Natural killer cell treated with Interleukin-12 subunit alpha and Interleukin-12 subunit beta and Interleukin-15 and Interleukin-18, amount 100 ng/mL, for 72 hours (primary cell): ENCODE measurements at regions not wholly inside any gene's neighbourhood (a gene's known extent, or its start where the extent isn't known, plus 50 kb on each side); places are given as distances from the start of the nearest gene placed in this dataset.

ENCODE experiments used
- ATAC-seq, 2 donors: fragments of 150-1000 bp; cut with Tn5 transposase in 1 of 2; sonication (Bioruptor Pico), chemical (Tn5 transposase) in 1 of 2; 2 replicates each; pipeline ENCODE4 v1.10.0; 2021
- DNase-seq: peaks from one replicate; pipeline ENCODE4 v3.0.0; 2022; ENCODE audit warnings: low spot score
- H3K27ac Mint-ChIP-seq, 2 donors: 1 replicate in 1 of 2; 2 replicates in 1 of 2; pipeline ENCODE4 v1.8.0; 2022; ENCODE audit warnings: mixed read lengths in 2 of 2, mild to moderate bottlenecking in 1 of 2, moderate library complexity in 1 of 2
- H3K27me3 Mint-ChIP-seq, 2 donors: 1 replicate in 1 of 2; 2 replicates in 1 of 2; pipeline ENCODE4 v1.8.0; 2022; ENCODE audit warnings: mixed read lengths in 2 of 2
- H3K36me3 Mint-ChIP-seq: one replicate; pipeline ENCODE4 v1.8.0; 2022; ENCODE audit warnings: mixed read lengths
- H3K4me1 Mint-ChIP-seq, 2 donors: 1 replicate in 1 of 2; 2 replicates in 1 of 2; pipeline ENCODE4 v1.8.0; 2022; ENCODE audit warnings: low read depth in 2 of 2, mixed read lengths in 2 of 2, mild to moderate bottlenecking in 1 of 2
- H3K4me3 Mint-ChIP-seq: one replicate; pipeline ENCODE4 v1.8.0; 2022; ENCODE audit warnings: mixed read lengths
- H3K9me3 Mint-ChIP-seq: 2 replicates; pipeline ENCODE4 v1.8.0; 2022; ENCODE audit warnings: mixed read lengths

DNA sequence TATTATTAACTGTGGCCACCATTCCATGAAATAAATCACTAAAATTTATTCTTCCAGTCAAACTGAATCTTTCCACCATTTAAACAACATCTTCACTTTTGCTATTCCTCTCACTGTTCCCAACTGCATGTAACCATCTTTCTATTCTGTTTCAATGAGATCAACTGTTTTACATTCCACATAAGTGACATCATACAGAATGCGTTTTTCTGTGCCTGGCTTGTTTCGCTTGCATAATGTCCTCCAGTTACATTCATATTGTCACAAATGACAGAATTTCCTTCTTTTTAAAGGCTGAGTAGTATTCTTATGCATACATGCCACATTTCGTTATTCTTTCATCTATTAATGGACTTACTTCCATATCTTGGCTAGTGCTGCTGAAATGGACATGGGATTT lies 738.2 kb downstream of the SEMA5A start:
- H3K27me3 Mint-ChIP-seq: no peaks in the 10 kb centered on the region
- no peaks in the 10 kb centered on the region for H3K4me1 Mint-ChIP-seq
- ATAC-seq (no peak), DNase-seq (no peak)
- H3K27ac Mint-ChIP-seq: no peak overlapping the region
- no peak overlapping the region for H3K4me3 Mint-ChIP-seq
- H3K9me3 Mint-ChIP-seq: peaks cover 21% of the 10 kb centered on the region
- H3K36me3 Mint-ChIP-seq: peaks cover 8% of the 10 kb centered on the region

GRCh38 chr5:8811581-8811980 lies 734.3 kb downstream of the SEMA5A start:
- H3K27me3 Mint-ChIP-seq: no peaks in the 10 kb centered on the region
- ATAC-seq (no peak), DNase-seq (no peak)
- H3K9me3 Mint-ChIP-seq: peaks cover 27% of the 10 kb centered on the region
- no peaks in the 10 kb centered on the region for H3K36me3 Mint-ChIP-seq
- no peak overlapping the region for H3K4me3 Mint-ChIP-seq
- no peak overlapping the region for H3K27ac Mint-ChIP-seq
- no peaks in the 10 kb centered on the region for H3K4me1 Mint-ChIP-seq

DNA sequence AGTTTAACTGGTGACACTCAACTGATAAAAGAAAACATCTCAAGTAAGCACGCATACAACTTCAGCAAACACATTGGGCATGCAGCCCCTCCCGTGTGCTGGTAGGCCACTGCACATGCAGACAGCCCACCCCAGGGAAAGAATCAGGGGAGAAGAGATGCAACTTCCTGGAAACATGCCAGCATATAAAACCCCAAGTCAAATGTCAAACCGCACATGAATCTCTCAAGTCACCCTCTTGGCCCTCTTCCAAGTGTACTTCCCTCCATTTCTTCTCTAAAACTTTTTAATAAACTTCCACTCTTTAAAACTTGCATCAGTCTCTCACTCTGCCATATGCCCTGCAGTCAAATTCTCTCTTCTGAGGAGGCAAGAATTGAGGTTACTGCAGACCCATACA lies 732.7 kb downstream of the SEMA5A start:
- ATAC-seq: no peak
- DNase-seq: no peak
- H3K9me3 Mint-ChIP-seq: peaks cover 24% of the 10 kb centered on the region
- no peak overlapping the region for H3K27ac Mint-ChIP-seq
- no peaks in the 10 kb centered on the region for H3K36me3 Mint-ChIP-seq
- H3K4me1 Mint-ChIP-seq: no peaks in the 10 kb centered on the region
- no peak overlapping the region for H3K4me3 Mint-ChIP-seq
- H3K27me3 Mint-ChIP-seq: no peaks in the 10 kb centered on the region

DNA sequence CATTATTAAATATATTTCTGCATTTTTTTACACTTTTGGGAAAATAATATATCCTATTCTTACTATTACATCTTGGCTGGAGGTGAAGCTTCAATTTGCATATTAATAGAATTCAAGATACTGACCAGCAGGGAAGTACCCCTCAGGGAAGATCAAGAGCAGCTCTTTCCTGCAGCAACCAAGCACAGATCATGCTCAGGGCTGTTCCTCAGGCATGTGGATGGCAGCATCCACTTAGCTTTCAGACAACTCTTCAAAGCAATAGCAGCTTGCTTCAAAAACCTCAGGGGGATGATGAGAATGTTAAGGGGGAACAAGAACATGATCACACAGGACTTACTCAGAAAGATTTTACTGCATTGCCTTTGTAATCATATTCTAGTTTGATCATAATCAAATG lies 731.8 kb downstream of the SEMA5A start:
- Mint-ChIP-seq H3K4me1 (no peaks in the 10 kb centered on the region), H3K27me3 (no peaks in the 10 kb centered on the region), H3K27ac (no peak overlapping the region), H3K4me3 (no peak overlapping the region), H3K9me3 (peaks cover 27% of the 10 kb centered on the region), H3K36me3 (no peaks in the 10 kb centered on the region)
- ATAC-seq (no peak), DNase-seq (no peak)

- no peak for ATAC-seq
Measured at GRCh38 chr5:8824371-8824770, 721.5 kb downstream of the SEMA5A start.

DNA sequence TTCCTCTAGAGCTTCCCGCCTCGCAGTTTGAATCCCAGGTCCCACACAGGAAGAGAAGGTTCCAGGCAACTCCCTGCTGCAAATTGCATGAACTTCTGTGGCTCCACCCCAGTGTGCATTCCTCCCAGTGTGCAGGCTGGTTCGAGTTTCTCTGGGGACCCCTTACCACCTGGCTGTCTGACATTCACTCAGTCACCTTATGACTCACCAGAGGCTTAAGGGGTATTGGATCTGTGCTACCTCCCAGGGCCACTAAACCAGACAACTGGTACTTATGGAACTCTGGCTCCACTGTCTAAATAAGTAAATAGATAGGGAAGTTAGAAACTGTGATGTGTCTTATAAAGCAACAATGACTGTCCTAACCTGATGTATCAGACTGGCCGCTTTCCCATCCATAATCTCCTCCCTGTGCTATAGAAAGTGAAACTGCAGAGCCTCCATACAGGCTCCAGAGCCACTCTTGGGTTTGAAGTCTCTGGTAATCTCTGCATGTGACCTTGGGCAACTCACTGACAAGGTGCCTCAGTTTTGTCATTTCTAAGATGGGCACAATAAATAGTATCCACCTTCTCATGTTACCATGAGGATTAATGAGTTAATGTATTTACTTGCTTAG lies 720.6 kb downstream of the SEMA5A start:
- ATAC-seq (no peak), DNase-seq (no peak)
- H3K27ac Mint-ChIP-seq: no peak overlapping the region
- H3K9me3 Mint-ChIP-seq: no peaks in the 10 kb centered on the region
- H3K27me3 Mint-ChIP-seq: no peaks in the 10 kb centered on the region
- no peaks in the 10 kb centered on the region for H3K36me3 Mint-ChIP-seq
- no peak overlapping the region for H3K4me3 Mint-ChIP-seq
- no peaks in the 10 kb centered on the region for H3K4me1 Mint-ChIP-seq

More at GRCh38 chr5:8824371-8824770, 721.5 kb downstream of the SEMA5A start:
- Mint-ChIP-seq H3K4me3 (no peak overlapping the region), H3K36me3 (no peaks in the 10 kb centered on the region), H3K4me1 (no peaks in the 10 kb centered on the region), H3K9me3 (no peaks in the 10 kb centered on the region), H3K27me3 (no peaks in the 10 kb centered on the region), H3K27ac (no peak overlapping the region)
- no peak for DNase-seq

GRCh38 chr5:8826508-8826907 lies 719.4 kb downstream of the SEMA5A start:
- ATAC-seq: no peak
- Mint-ChIP-seq H3K4me1 (no peaks in the 10 kb centered on the region), H3K4me3 (no peak overlapping the region), H3K9me3 (peaks cover 6% of the 10 kb centered on the region), H3K27ac (no peak overlapping the region), H3K36me3 (peaks cover 4% of the 10 kb centered on the region), H3K27me3 (no peaks in the 10 kb centered on the region)
- DNase-seq: no peak

- peaks cover 10% of the 10 kb centered on the region for H3K9me3 Mint-ChIP-seq
- DNase-seq: no peak
- ATAC-seq: no peak
Measured at GRCh38 chr5:8827696-8828095, 718.2 kb downstream of the SEMA5A start.

GRCh38 chr5:8828596-8829322 lies 717.1 kb downstream of the SEMA5A start:
- DNase-seq (no peak), ATAC-seq (no peak)
- peaks cover 10% of the 10 kb centered on the region for H3K9me3 Mint-ChIP-seq

More at GRCh38 chr5:8827696-8828095, 718.2 kb downstream of the SEMA5A start:
- Mint-ChIP-seq H3K36me3 (peaks cover 4% of the 10 kb centered on the region), H3K27me3 (no peaks in the 10 kb centered on the region), H3K4me3 (no peak overlapping the region), H3K4me1 (no peaks in the 10 kb centered on the region), H3K27ac (no peak overlapping the region)

DNA sequence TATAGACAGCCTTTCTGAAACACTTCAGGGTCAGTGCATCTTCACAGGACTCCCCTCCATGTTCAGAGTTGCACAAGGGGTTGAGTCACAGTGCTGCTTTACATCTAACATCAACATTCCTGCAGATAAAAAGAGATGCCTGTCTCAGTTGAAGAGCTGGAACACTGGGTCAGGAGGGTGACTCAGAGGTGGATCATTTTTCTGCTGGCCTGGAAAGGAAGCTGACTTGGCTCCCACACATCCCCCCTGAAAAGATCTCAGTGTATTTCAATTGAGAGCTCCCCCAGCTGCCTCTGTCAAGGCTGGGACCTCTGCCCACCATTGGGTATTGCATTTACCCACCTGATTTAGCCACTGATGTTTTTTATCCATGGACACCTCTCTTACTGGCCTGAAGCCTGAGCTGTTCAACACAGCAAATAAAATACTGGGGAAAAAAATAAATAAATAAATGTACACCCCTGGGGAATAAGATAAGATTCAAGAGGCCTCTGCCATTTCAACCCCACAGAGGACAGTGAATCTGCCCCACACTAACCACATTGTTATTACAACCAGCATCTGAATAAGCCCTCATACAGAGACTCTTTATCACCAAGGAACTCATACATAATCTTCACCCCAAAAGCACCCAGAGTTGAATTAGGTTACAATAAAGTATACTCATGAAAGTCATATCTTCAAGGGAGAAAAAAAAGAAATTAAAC lies 716.4 kb downstream of the SEMA5A start:
- no peak for DNase-seq
- Mint-ChIP-seq H3K9me3 (peaks cover 13% of the 10 kb centered on the region), H3K36me3 (peaks cover 4% of the 10 kb centered on the region), H3K27me3 (no peaks in the 10 kb centered on the region), H3K27ac (no peak overlapping the region), H3K4me3 (no peak overlapping the region), H3K4me1 (no peaks in the 10 kb centered on the region)
- no peak for ATAC-seq

More at GRCh38 chr5:8828596-8829322, 717.1 kb downstream of the SEMA5A start:
- no peaks in the 10 kb centered on the region for H3K27me3 Mint-ChIP-seq
- peaks cover 4% of the 10 kb centered on the region for H3K36me3 Mint-ChIP-seq
- H3K4me3 Mint-ChIP-seq: no peak overlapping the region
- H3K27ac Mint-ChIP-seq: no peak overlapping the region
- H3K4me1 Mint-ChIP-seq: no peaks in the 10 kb centered on the region

- peaks cover 13% of the 10 kb centered on the region for H3K9me3 Mint-ChIP-seq
- ATAC-seq: no peak
- no peak for DNase-seq
- no peak overlapping the region for H3K4me3 Mint-ChIP-seq
- H3K27ac Mint-ChIP-seq: no peak overlapping the region
- H3K36me3 Mint-ChIP-seq: peaks cover 4% of the 10 kb centered on the region
- no peaks in the 10 kb centered on the region for H3K27me3 Mint-ChIP-seq
- H3K4me1 Mint-ChIP-seq: no peaks in the 10 kb centered on the region
Measured at GRCh38 chr5:8831251-8831650, 714.6 kb downstream of the SEMA5A start.

- Mint-ChIP-seq H3K4me1 (no peaks in the 10 kb centered on the region), H3K36me3 (peaks cover 4% of the 10 kb centered on the region), H3K4me3 (no peak overlapping the region), H3K27ac (no peak overlapping the region), H3K9me3 (peaks cover 13% of the 10 kb centered on the region), H3K27me3 (no peaks in the 10 kb centered on the region)
- no peak for ATAC-seq
- no peak for DNase-seq
Measured at GRCh38 chr5:8831854-8832253, 714.0 kb downstream of the SEMA5A start.

DNA sequence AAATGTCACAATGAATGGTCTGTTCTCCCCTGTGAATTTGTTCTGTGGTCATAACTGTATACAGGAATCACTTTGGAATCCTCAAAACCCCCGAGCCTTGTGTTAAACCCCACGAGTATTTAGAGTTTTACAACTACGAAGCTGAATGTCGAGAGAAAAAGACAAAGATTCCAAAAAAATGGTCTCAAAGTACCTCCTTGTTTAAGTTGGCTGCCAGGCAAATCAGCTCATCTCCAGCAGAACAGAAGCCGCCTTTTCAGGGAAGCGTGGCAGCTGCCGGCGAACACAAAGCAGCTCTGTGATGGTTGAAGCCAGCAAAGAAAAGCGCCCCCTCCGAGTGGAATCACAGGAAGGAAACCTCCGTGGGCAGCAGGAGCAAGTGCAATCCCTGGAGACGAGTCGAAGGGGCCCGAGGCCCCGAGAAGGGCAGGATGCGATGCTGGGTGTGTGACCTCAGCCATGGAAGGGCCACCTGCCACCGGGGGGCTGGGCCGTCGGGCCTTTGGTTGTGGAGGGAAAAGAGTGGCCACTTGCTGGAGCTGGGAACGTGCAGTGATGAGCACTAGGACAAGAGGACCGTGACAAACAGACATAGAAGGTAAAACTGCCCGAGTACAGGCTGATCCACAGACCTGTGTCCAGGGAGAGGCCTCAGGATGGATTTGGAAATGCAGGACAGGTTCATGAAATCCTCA lies 706.4 kb downstream of the SEMA5A start:
- ATAC-seq: no peak
- no peaks in the 10 kb centered on the region for H3K27me3 Mint-ChIP-seq
- peaks cover 11% of the 10 kb centered on the region for H3K9me3 Mint-ChIP-seq
- H3K4me3 Mint-ChIP-seq: no peak overlapping the region
- H3K36me3 Mint-ChIP-seq: no peaks in the 10 kb centered on the region
- no peaks in the 10 kb centered on the region for H3K4me1 Mint-ChIP-seq
- no peak overlapping the region for H3K27ac Mint-ChIP-seq
- no peak for DNase-seq

- H3K4me3 Mint-ChIP-seq: no peak overlapping the region
- no peaks in the 10 kb centered on the region for H3K27me3 Mint-ChIP-seq
- no peaks in the 10 kb centered on the region for H3K36me3 Mint-ChIP-seq
- H3K9me3 Mint-ChIP-seq: peaks cover 11% of the 10 kb centered on the region
- H3K4me1 Mint-ChIP-seq: no peaks in the 10 kb centered on the region
- no peak for ATAC-seq
- no peak overlapping the region for H3K27ac Mint-ChIP-seq
- DNase-seq: no peak
Measured at GRCh38 chr5:8840237-8840636, 705.6 kb downstream of the SEMA5A start.
